HG03571 (cell line): ENCODE measurements at regions not wholly inside any gene's neighbourhood (a gene's known extent, or its start where the extent isn't known, plus 50 kb on each side); places are given as distances from the start of the nearest gene placed in this dataset.
"Not testable (repeated sequence)": the region's sequence is repeated elsewhere in the genome, so short reads cannot be mapped to it uniquely, and the experiment has no call there.

Experiments
- ATAC-seq: cut with Tn5 transposase; IDR thresholded peaks from one replicate; pipeline ENCODE4 v1.9.1; 2021; ENCODE audit not compliant: unreplicated experiment

DNA sequence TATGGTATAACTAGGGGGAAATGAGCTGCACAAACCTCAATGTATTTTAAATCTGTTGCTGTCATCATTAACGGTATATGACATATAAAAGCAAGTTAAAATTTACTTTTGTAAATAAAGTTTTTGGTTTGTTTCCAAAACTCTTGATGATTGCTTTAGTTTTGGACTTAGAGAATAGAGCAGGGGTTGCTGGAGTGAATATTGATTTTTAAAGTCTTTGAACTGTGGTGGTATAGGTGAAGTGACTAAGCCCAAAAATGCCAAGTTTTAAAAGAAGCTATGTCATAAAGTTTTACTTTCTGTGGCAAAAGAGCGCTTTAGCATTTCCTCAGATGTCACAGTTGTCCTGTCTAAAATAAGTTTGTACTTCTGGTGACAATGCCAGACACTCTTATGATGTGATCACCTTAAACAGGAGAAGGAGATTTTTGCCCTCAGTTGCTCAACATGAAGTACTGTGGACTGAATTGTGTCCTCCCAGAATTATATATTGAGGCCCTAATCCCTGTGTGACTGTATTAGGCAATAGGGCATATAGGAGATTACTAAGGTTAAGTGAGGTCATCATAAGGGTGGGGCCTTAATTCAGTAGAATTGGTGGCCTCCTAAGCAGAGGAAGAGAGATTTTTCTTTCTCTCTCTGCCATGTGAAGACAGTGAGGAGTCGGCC is 175.2 kb upstream of the PLGLB1 start:
- not testable (repeated sequence) for ATAC-seq

- ATAC-seq, result not testable (repeated sequence)
Observed at GRCh38 chr2:87198422-87198821, 176.8 kb upstream of the PLGLB1 start.

- not testable (repeated sequence) for ATAC-seq
Observed at GRCh38 chr2:87199228-87199627, 177.6 kb upstream of the PLGLB1 start.

DNA sequence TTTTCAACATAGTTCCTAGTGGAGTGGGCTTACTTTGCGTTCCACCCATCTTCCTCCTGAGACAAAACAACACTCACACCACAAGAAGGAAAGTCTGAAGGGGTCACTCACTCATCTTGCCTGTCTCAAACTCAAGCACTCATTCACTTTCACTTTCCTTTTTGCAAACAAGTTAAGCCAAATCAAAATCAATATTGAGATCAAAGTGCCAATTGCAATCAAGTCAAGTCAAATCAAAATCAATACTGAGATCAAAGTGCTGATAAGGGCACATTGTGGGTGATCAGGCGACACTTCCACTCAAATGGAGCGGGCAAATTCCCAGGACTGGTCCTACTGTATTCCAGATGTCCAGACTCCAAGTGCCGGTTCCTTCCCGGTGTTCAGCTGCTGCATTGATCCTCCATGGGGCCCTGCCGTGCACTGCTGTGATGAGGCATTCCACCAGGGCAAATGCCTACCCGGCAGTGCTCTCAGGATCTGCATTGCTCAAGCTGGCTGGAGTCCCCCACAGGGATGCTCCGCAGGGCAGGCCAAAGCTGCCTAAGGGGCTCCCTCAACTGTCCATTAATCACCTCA is 183.0 kb upstream of the PLGLB1 start:
- ATAC-seq, result not testable (repeated sequence)

DNA sequence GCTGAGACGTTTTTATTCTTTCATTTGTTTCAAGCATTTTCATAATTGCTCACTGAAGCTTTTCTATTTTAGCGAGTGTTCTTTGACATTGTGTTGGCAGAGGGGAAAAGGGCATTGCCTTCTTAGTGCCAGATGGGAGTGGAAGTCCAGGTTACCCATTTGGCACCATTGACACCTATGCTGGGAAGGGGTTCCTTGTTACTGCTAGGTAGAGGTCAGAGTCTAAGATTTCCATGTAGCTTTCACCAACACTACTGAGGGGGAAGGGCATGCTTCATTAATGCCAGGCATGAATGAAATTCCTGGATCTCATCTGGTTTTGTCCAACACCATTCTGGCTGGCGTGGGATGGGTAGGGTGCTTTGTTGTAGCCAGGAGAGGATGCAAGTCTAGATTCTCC is 191.3 kb upstream of the PLGLB1 start:
- ATAC-seq, result not testable (repeated sequence)

GRCh38 chr2:87217005-87217404 is 195.4 kb upstream of the PLGLB1 start:
- ATAC-seq, result not testable (repeated sequence)

- ATAC-seq, result not testable (repeated sequence)
Observed at GRCh38 chr2:87217741-87218410, 196.2 kb upstream of the PLGLB1 start.

GRCh38 chr2:87220651-87221050 is 199.0 kb upstream of the PLGLB1 start:
- not testable (repeated sequence) for ATAC-seq

DNA sequence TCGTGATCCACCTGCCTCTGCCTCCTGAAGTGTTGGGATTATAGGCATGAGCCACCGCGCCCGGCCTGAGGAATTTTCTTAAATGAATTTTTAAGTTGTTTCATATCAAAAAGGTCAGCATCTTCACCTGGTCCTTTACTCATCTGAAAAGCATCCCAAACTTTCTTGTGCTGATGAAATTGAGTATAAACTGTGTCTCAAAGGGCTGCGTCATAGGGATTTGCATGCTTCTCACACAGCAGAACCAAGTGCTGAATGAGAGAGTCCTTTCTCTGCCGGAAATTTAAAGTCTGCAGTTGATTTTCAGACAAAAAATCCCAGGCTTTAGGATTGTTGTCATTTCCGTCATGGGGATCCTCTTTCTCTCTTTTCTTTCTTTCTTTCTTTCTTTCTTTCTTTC is 200.5 kb upstream of the PLGLB1 start:
- not testable (repeated sequence) for ATAC-seq

GRCh38 chr2:87223873-87224272 is 202.2 kb upstream of the PLGLB1 start:
- ATAC-seq, result not testable (repeated sequence)

DNA sequence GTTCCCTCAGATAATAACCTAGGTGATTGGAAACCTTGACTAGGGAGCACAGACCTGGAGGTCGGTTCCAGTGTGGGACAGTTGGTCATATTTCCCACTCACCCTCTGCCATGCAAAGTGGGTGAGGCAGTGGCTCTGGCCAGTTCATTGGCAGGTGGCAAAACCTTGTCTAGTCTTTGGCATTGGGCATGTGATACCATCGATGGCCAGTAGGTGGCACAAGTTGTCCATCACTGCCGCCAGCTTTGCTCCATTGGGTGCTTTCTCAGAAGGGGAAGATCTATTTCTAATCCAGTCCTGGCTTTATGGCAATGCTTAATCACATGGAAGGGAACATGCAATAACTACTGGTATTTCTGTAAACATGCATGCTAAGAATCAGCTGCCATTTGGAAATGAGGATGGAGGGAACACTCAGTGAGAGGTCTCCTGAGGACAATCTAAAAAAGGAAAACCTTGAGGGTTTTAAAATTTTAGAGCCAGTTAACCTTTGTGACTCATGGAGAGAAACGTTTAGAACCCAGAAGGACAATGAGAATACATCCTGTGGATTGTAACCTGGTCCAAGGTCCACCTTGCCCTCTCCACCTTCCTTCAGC is 207.5 kb upstream of the PLGLB1 start:
- ATAC-seq, result not testable (repeated sequence)

- ATAC-seq, result not testable (repeated sequence)
Observed at GRCh38 chr2:87229964-87230363, 208.3 kb upstream of the PLGLB1 start.

GRCh38 chr2:87235333-87235981 is 213.8 kb upstream of the PLGLB1 start:
- not testable (repeated sequence) for ATAC-seq

- not testable (repeated sequence) for ATAC-seq
Observed at GRCh38 chr2:87237570-87238336, 216.1 kb upstream of the PLGLB1 start.

GRCh38 chr2:87239558-87240215 is 218.0 kb upstream of the PLGLB1 start:
- not testable (repeated sequence) for ATAC-seq

GRCh38 chr2:87246066-87246717 is 224.5 kb upstream of the PLGLB1 start:
- ATAC-seq, result not testable (repeated sequence)

GRCh38 chr2:87252046-87252445 is 230.4 kb upstream of the PLGLB1 start:
- ATAC-seq, result not testable (repeated sequence)

- ATAC-seq, result not testable (repeated sequence)
Observed at GRCh38 chr2:87254562-87254961, 232.9 kb upstream of the PLGLB1 start.

DNA sequence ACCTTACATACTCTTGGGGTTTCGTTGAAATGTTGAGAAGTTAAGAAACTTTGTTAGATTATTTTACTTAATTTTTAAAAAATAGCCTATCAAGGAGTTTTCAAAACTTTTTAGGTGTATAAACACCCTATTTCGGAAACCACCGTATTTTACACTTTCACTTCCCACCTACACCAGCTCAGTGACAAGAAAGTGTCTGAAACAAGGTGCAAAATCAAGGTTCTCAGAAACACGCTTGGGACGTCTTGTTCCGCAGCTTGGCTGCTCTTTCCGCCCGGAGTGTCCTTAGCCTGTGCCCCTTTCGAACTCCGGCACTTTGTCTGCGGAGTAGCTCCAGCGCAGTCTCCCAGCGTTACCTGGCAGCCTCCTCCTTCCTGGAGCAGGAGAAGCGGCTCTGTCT is 233.8 kb upstream of the PLGLB1 start:
- not testable (repeated sequence) for ATAC-seq
